H9 (cell line): ENCODE measurements at regions not wholly inside any gene's neighbourhood (a gene's known extent, or its start where the extent isn't known, plus 50 kb on each side); places are given as distances from the start of the nearest gene placed in this dataset.

Source experiments
- DNase-seq: peaks from one replicate; pipeline ENCODE4 v3.0.0-alpha.2; 2017
- H2AFZ ChIP-seq: one replicate; pipeline ENCODE4 v1.6.1; 2013; ENCODE audit warnings: mild to moderate bottlenecking, low read length, control low read depth, moderate library complexity
- H2AK5ac ChIP-seq: 2 replicates; pipeline ENCODE4 v1.6.1; 2013; ENCODE audit warnings: low read length, control low read depth, mixed read lengths; ENCODE audit not compliant: insufficient read length
- H2BK120ac ChIP-seq: one replicate; pipeline ENCODE4 v1.6.1; 2013; ENCODE audit warnings: low read depth, mild to moderate bottlenecking, low read length, control low read depth, inconsistent platforms; ENCODE audit not compliant: poor library complexity, severe bottlenecking
- H2BK12ac ChIP-seq: 2 replicates; pipeline ENCODE4 v1.6.1; 2013; ENCODE audit warnings: low read length, control low read depth, mixed read lengths, low read depth; ENCODE audit not compliant: insufficient read length
- H2BK15ac ChIP-seq: 2 replicates; pipeline ENCODE4 v1.6.1; 2013; ENCODE audit warnings: low read depth, low read length, control low read depth
- H2BK20ac ChIP-seq: one replicate; pipeline ENCODE4 v1.6.1; 2013; ENCODE audit warnings: low read depth, mild to moderate bottlenecking, low read length, control low read depth, inconsistent platforms; ENCODE audit not compliant: poor library complexity, severe bottlenecking
- H2BK5ac ChIP-seq: 2 replicates; pipeline ENCODE4 v1.6.1; 2013; ENCODE audit warnings: low read length, control low read depth, mixed read lengths; ENCODE audit not compliant: insufficient read length
- H3K14ac ChIP-seq: 2 replicates; pipeline ENCODE4 v1.6.1; 2013; ENCODE audit warnings: low read length, control low read depth; ENCODE audit not compliant: insufficient read depth
- H3K18ac ChIP-seq: 2 replicates; pipeline ENCODE4 v1.6.1; 2013; ENCODE audit warnings: low read depth, mild to moderate bottlenecking, mixed read lengths, low read length, control low read depth; ENCODE audit not compliant: insufficient read length
- H3K23ac ChIP-seq: 2 replicates; pipeline ENCODE4 v1.6.1; 2013; ENCODE audit warnings: low read length, control low read depth, mixed read lengths, low read depth; ENCODE audit not compliant: insufficient read length
- H3K23me2 ChIP-seq: 2 replicates; pipeline ENCODE4 v1.6.1; 2013; ENCODE audit warnings: low read depth, mild to moderate bottlenecking, mixed read lengths, low read length, control low read depth; ENCODE audit not compliant: insufficient read length, poor library complexity, severe bottlenecking
- H3K27ac ChIP-seq: 2 replicates; pipeline ENCODE4 v1.5.1; 2013; ENCODE audit warnings: low read length, control low read depth, mixed read lengths, low read depth; ENCODE audit not compliant: insufficient read length
- H3K27me3 ChIP-seq: 2 replicates; pipeline ENCODE4 v1.6.1; 2013; ENCODE audit warnings: low read length, control low read depth, inconsistent platforms; ENCODE audit not compliant: insufficient read depth
- H3K4ac ChIP-seq: 2 replicates; pipeline ENCODE4 v1.6.1; 2013; ENCODE audit warnings: low read depth, mild to moderate bottlenecking, control low read depth, inconsistent platforms, low read length, moderate library complexity
- H3K4me1 ChIP-seq: 2 replicates; pipeline ENCODE4 v1.6.1; 2013; ENCODE audit warnings: low read length, control low read depth, inconsistent platforms; ENCODE audit not compliant: insufficient read depth
- H3K4me2 ChIP-seq: 2 replicates; pipeline ENCODE4 v1.6.1; 2013; ENCODE audit warnings: low read length, control low read depth, mixed read lengths; ENCODE audit not compliant: insufficient read length, insufficient read depth
- H3K56ac ChIP-seq: 2 replicates; pipeline ENCODE4 v1.6.1; 2013; ENCODE audit warnings: low read depth, mild to moderate bottlenecking, mixed read lengths, low read length, control low read depth; ENCODE audit not compliant: insufficient read length
- H3K79me1 ChIP-seq: 2 replicates; pipeline ENCODE4 v1.6.1; 2013; ENCODE audit warnings: low read depth, mild to moderate bottlenecking, moderate library complexity, low read length, control low read depth, inconsistent platforms; ENCODE audit not compliant: insufficient read depth, poor library complexity, severe bottlenecking
- H3K79me2 ChIP-seq: 2 replicates; pipeline ENCODE4 v1.6.1; 2013; ENCODE audit warnings: low read length, control low read depth, inconsistent platforms; ENCODE audit not compliant: insufficient read depth
- H3K9ac ChIP-seq: 2 replicates; pipeline ENCODE4 v1.6.1; 2013; ENCODE audit warnings: low read length, control low read depth, mixed read lengths; ENCODE audit not compliant: insufficient read length; ENCODE audit errors: extremely low read depth
- H3K9me3 ChIP-seq: one replicate; pipeline ENCODE4 v1.6.1; 2013; ENCODE audit warnings: low read depth, low read length, inconsistent platforms; ENCODE audit not compliant: control insufficient read depth
- H3T11ph ChIP-seq: one replicate; pipeline ENCODE4 v1.6.1; 2013; ENCODE audit warnings: mild to moderate bottlenecking, low read length, control low read depth, inconsistent platforms
- H4K20me1 ChIP-seq: one replicate; pipeline ENCODE4 v1.6.1; 2013; ENCODE audit not compliant: control insufficient read depth, insufficient read length, insufficient read depth
- H4K5ac ChIP-seq: 2 replicates; pipeline ENCODE4 v1.6.1; 2013; ENCODE audit warnings: low read depth, mild to moderate bottlenecking, mixed read lengths, low read length, control low read depth; ENCODE audit not compliant: insufficient read length
- H4K8ac ChIP-seq: replicated peaks from 2 replicates; pipeline ENCODE4 v1.6.1; 2013; ENCODE audit warnings: low read length, control low read depth, mixed read lengths, low read depth; ENCODE audit not compliant: insufficient read length
- H4K91ac ChIP-seq: 2 replicates; pipeline ENCODE4 v1.6.1; 2013; ENCODE audit warnings: low read depth, mild to moderate bottlenecking, moderate library complexity, mixed read lengths, low read length, control low read depth; ENCODE audit not compliant: insufficient read length
- H3K27ac Mint-ChIP-seq, 3 experiments: 2 replicates in 2 of 3; 3 replicates in 1 of 3; pipeline ENCODE4 v1.8.0; 2020 to 2021; ENCODE audit warnings: mixed read lengths in 3 of 3, mild to moderate bottlenecking in 1 of 3, moderate library complexity in 1 of 3
- H3K27me3 Mint-ChIP-seq: 2 replicates; pipeline ENCODE4 v1.8.0; 2021; ENCODE audit warnings: low read depth, mild to moderate bottlenecking, moderate library complexity, mixed read lengths
- H3K36me3 Mint-ChIP-seq, 3 experiments: 2 replicates in 2 of 3; 3 replicates in 1 of 3; pipeline ENCODE4 v1.8.0; 2020 to 2021; ENCODE audit warnings: low read depth in 3 of 3, mixed read lengths in 3 of 3; ENCODE audit not compliant: insufficient read depth in 1 of 3
- H3K4me1 Mint-ChIP-seq, 2 experiments: 2 replicates each; pipeline ENCODE4 v1.8.0; 2020; ENCODE audit warnings: mixed read lengths in 2 of 2
- H3K4me3 Mint-ChIP-seq, 2 experiments: 2 replicates in 1 of 2; 3 replicates in 1 of 2; pipeline ENCODE4 v1.8.0; 2020 to 2021; ENCODE audit warnings: mild to moderate bottlenecking in 2 of 2, mixed read lengths in 2 of 2, moderate library complexity in 1 of 2
- H3K9me3 Mint-ChIP-seq, 2 experiments: 2 replicates in 1 of 2; 3 replicates in 1 of 2; pipeline ENCODE4 v1.8.0; 2020; ENCODE audit warnings: mild to moderate bottlenecking in 2 of 2, mixed read lengths in 2 of 2, moderate library complexity in 1 of 2
- TF ChIP-seq, protein P1 (sequence below): fragments of 200-600 bp; sonication (generic); conservative IDR thresholded peaks from 3 replicates; pipeline ENCODE4 v1.8.0; 2021; ENCODE audit warnings: antibody characterized with exemption, mild to moderate bottlenecking

DNA sequence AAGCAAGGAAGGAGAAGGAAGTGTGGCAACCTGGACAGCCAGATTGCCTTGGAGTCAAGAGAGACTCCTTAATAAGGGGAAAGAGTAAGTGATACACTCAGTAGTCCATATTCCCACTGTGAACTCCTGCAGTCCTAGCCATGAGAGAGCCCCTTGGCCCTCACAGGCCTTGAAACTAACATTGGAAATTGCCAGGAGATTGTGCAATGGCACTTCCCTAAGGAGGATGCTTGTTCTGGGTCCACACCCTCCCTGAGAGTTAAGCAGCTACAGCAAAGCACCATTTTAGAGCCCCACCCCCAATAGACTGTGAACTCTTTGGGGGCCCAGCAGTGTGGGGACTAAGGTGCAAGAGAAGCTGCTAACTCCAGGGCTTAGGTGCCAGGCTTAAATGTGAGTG, 367.7 kb upstream of the CAMK1G start:
- H3K56ac ChIP-seq: no peak overlapping the region
- no peak overlapping the region for H4K91ac ChIP-seq
- H2BK20ac ChIP-seq: no peak overlapping the region
- Mint-ChIP-seq H3K36me3 (0 out of 7 replicates have a peak, but pooled peaks cover 0 to 3% (median 0%) of the 10 kb centered on the region in 3 experiments), H3K27ac (no peak overlapping the region), H3K4me3 (no peak overlapping the region), H3K4me1 (peaks cover 0 to 1% of the 10 kb centered on the region in 2 experiments; a peak in 1 of 4 replicates), H3K9me3 (no peaks in the 10 kb centered on the region), H3K27me3 (no peaks in the 10 kb centered on the region)
- H2AFZ ChIP-seq: no peak overlapping the region
- no peak overlapping the region for H3K23ac ChIP-seq
- H3K18ac ChIP-seq: no peak overlapping the region
- H2BK12ac ChIP-seq: no peak overlapping the region
- H3K4ac ChIP-seq: no peak overlapping the region
- no peaks in the 10 kb centered on the region for H3K23me2 ChIP-seq
- no peak overlapping the region for H4K8ac ChIP-seq
- H3T11ph ChIP-seq: no peak overlapping the region
- TF ChIP-seq, protein P1, sequence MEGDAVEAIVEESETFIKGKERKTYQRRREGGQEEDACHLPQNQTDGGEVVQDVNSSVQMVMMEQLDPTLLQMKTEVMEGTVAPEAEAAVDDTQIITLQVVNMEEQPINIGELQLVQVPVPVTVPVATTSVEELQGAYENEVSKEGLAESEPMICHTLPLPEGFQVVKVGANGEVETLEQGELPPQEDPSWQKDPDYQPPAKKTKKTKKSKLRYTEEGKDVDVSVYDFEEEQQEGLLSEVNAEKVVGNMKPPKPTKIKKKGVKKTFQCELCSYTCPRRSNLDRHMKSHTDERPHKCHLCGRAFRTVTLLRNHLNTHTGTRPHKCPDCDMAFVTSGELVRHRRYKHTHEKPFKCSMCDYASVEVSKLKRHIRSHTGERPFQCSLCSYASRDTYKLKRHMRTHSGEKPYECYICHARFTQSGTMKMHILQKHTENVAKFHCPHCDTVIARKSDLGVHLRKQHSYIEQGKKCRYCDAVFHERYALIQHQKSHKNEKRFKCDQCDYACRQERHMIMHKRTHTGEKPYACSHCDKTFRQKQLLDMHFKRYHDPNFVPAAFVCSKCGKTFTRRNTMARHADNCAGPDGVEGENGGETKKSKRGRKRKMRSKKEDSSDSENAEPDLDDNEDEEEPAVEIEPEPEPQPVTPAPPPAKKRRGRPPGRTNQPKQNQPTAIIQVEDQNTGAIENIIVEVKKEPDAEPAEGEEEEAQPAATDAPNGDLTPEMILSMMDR: no peak
- no peak overlapping the region for H3K14ac ChIP-seq
- no peak overlapping the region for H3K27ac ChIP-seq
- H3K4me1 ChIP-seq: no peaks in the 10 kb centered on the region
- H4K5ac ChIP-seq: no peak overlapping the region
- H4K20me1 ChIP-seq: no peaks in the 10 kb centered on the region
- DNase-seq: no peak
- H3K79me2 ChIP-seq: no peaks in the 10 kb centered on the region
- no peaks in the 10 kb centered on the region for H3K9me3 ChIP-seq
- no peaks in the 10 kb centered on the region for H3K79me1 ChIP-seq
- H2BK5ac ChIP-seq: no peak overlapping the region
- no peak overlapping the region for H2BK120ac ChIP-seq
- H2BK15ac ChIP-seq: no peak overlapping the region
- no peak overlapping the region for H3K9ac ChIP-seq
- H3K27me3 ChIP-seq: no peaks in the 10 kb centered on the region
- H3K4me2 ChIP-seq: no peak overlapping the region
- H2AK5ac ChIP-seq: no peak overlapping the region
